IPS DF 4.7 (cell line): ENCODE measurements at regions not wholly inside any gene's neighbourhood (a gene's known extent, or its start where the extent isn't known, plus 50 kb on each side); places are given as distances from the start of the nearest gene placed in this dataset.

ENCODE experiments used
- DNase-seq: peaks from one replicate; pipeline ENCODE4 v3.0.0-alpha.2; 2013; ENCODE audit warnings: low spot score; ENCODE audit errors: extremely low read depth

DNA sequence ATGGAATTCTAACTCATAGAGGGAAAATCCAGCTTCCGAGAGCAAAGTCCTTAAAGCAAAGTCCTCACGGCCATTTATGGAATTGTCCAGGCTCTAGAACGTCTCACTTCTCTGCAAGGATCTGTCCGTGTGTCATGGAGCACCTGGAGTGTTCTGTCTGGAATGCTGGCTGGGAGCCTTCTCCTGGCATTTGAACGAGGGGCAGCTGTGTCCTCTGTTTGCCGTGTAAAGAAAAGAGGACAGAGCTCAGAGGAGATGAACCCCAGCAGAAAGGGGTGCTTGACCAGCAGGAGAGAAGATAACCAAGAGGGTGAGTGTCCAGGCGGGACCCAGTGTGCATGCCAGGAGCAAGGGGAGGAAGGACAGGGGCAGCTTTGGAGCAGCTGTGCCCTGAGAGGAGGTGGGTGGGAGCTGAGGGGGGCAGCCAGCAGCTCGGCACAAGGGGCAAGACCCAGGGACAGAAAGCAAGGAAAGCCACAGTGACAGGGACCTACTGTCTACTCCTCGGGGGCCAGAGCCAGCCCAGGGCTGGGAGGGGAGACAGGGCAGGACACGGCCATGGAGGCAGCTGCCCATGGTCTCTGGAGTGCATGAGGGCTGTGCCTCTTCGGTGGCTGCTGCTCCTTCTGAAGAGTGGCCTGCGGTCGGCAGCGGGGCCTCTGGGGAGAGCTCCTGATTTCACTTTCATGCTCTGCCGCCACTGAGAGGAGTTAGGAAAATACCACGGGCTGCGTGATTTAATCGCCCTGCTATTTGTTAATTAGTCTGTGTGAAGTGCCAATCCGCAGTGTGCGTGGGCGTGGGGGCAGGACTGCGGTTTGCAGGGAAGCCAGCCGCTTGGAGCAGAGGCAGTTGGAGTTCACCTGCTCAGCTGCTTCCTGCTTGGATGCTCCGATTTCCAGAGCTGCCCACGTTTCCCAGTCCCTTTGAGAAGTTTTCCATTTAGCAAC lies 149.3 kb upstream of the SHH start:
- DNase-seq, result no peak

- DNase-seq, result no peak
Measured at GRCh38 chr7:155959894-155960293, 147.6 kb upstream of the SHH start.

DNA sequence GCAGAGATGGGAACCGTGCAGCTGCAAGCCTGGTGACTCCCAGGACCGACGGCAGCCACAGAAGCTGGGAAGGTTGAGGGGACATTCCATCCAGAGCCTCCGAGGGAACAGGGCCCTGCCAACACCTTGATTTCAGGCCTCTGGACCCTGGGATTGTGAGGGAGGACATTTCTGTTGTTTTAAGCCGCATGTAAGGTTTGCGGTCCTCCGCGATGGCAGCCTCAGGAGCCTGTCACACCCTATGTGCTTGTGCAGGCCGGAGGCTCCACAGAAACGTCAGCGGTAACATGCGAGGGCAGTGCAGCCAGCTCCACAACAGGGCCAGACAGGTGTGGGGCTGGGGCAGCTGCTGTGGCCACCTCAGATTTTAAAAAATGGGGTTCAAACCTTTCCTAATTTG lies 144.7 kb upstream of the SHH start:
- DNase-seq, result no peak

DNA sequence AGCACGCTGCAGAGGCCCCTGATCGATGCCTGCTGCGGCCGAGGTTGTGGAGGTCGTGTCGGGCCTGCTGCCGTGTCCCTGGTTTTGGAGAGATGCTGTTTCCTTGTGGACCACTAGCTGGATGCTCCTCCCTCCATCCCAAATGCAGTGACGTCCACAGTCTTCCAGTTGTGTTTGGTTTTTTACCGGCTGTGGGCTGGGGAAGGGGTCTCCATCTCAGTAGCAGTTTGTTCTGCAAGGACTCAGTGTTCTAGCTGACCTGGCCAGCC lies 143.0 kb upstream of the SHH start:
- DNase-seq, result no peak

GRCh38 chr7:155954550-155955366 lies 142.5 kb upstream of the SHH start:
- no peak for DNase-seq

DNA sequence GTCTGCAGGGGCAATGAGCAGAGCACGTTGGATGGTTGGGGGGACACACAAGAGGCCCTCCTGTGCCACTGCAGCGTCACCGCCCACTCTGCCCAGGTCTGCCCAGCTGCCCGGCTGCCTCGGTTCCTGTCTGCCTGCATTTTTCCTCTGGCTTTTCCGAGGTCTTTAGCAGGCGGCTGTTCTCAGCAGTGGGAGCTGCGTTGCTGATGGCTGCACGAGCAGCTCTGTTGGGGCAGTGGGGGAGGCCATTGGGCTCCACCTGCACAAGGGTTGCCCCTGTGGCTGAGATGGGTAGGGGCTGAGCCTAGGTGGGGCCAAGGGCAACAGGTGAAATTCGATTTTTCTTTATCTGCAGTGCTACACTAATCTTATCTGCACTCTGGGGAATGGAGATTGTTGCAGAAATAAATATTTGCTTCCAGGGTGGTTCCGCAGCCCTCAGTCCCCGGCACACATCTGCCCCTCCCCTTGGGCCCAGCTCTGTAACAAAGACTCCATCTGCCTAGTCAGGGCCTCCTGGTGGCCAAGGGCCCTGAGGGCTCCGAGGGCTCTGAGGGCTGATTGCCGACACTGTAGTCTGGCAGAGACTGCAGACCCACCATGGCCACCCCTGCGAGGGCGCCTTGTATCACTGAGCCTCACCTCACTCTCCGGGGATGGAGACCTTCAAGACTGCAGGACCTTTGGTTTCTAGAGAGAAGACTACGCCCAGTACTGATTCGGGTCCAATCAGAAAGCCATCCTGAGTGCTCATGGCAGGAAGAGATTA lies 141.7 kb upstream of the SHH start:
- DNase-seq, result no peak

- DNase-seq, result no peak
Measured at GRCh38 chr7:155953501-155953778, 141.2 kb upstream of the SHH start.

- DNase-seq, result no peak
Measured at GRCh38 chr7:155951554-155952158, 139.4 kb upstream of the SHH start.

DNA sequence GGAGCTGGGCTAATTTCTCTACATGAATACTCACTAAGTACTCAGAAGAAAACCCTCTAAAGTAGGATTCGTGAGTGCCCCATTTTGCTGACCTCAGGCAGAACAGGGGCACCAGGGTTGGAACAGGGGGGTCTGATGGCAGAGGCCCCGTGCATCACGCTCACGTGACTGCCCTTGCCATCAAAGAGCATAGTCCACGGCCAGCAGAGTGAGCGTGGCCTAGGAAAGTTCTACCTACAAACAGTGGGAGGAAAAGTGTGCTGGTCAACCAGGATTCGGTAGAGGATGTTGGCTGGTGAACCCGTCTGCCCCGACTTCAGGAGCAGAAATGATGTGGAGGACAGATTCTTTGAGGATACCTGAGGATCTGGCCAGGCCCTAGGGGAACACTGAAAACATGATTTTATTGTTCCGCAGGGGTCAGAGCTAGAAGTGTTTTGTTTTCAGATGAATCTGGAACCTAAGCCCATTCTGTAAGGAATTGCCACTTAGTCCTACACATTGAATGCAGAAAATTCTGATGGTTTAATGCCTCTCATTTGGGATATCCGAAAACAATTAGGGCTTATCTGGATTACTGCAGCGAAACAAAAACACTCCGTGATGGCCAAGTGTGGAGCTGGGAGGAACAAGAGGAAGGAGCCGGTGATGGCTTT lies 138.8 kb upstream of the SHH start:
- no peak for DNase-seq

GRCh38 chr7:155948845-155949244 lies 136.6 kb upstream of the SHH start:
- no peak for DNase-seq

GRCh38 chr7:155948423-155948822 lies 136.2 kb upstream of the SHH start:
- no peak for DNase-seq

- DNase-seq, result no peak
Measured at GRCh38 chr7:155947051-155947450, 134.8 kb upstream of the SHH start.

DNA sequence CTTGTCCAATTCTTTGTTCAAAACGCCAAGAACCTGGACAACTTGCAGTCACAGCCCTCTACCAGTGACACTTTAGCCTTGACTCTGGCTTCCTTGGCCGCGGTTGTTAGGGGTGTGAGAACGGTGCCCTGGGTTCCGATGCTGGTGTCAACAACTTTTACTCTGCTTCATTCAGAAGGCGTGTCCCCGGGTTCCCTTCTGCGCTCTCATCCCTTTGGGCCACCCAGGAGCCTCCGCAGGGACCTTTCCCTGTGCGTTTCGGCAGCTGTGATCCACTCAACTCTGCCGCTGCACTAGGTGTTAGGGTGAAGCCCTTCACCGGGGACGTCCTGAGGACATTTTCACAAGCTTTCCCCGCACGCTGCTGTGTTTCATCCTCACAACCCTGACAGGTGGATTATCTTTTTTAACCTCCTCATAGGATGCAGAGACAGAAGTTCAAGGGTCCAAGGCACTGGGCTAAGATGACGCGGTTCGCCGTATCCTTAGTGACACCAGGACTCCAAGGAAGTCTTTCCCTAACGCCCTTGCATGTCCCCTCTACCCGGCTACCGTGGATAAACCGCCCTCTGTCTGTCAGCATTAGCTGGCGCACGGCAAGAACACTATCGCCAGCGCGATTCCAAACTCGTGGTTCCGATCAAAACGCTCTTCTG lies 133.5 kb upstream of the SHH start:
- no peak for DNase-seq

GRCh38 chr7:155944901-155945300 lies 132.6 kb upstream of the SHH start:
- no peak for DNase-seq

GRCh38 chr7:155943251-155943899 lies 131.1 kb upstream of the SHH start:
- no peak for DNase-seq

- DNase-seq, result no peak
Measured at GRCh38 chr7:155942226-155942950, 130.1 kb upstream of the SHH start.

DNA sequence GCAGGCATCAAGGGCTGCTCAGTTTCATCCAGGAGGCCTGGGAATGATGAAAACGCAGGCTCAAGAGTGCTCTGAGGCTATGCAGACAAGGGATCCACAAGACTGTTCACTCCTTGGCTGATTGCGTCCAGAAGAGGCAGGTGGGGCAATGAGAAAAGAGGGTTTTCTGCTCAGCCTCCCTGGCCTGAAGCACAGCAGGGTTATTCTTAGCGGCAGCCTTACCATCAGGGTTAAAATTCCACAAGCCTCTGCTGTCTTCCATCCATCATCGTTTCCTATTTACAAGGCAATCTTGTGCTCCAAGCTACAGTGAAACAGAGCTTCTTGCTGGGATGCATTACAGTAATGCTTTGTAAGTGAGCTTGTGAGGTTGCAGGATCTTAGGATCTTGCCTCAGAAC lies 129.4 kb upstream of the SHH start:
- no peak for DNase-seq

DNA sequence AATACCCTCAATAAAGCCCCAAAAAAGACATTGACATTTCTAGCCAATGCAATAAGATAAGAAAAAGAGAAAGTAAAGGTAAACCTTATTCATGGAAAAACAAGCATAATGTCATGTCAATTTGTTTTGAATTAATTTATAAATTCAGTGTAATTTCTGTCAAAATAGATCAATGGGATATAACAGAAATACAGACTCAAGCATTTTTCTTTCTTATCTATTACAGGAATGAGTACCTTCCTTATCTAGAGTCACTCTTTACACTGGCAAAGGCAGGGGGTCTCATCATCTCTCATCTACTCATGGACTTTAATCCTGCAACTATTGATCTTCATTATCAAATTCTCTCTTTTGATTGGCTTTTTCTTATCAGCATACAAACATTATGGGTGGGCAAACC lies 127.1 kb upstream of the SHH start:
- no peak for DNase-seq

GRCh38 chr7:155938129-155938528 lies 125.9 kb upstream of the SHH start:
- no peak for DNase-seq

DNA sequence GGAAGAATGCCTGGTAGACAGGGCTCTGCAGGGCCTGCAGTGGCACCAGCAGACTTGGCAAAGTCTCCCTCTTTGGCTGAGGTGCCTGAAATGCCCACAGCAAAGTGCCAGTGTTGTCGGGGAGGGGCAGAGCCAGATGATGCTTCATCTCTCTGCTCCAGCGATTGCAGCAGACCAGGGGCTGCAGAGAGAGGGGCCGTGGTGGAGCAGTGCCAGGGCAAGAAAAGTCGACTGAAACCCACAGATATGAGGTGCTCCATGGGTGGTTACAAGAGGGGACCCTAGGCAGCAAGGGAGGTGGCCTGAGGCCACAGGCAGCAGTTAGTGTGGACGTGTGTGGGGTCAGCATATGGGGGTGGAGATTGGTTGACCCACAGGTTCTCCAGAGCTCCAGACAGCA lies 123.5 kb upstream of the SHH start:
- no peak for DNase-seq
